COLO668 (cell line): ENCODE measurements at regions not wholly inside any gene's neighbourhood (a gene's known extent, or its start where the extent isn't known, plus 50 kb on each side); places are given as distances from the start of the nearest gene placed in this dataset.

Experiments used
- DNase-seq: peaks from one replicate; lab custom pipeline; 2025; ENCODE audit not compliant: unreplicated experiment; lab: John Stamatoyannopoulos, UW

DNA sequence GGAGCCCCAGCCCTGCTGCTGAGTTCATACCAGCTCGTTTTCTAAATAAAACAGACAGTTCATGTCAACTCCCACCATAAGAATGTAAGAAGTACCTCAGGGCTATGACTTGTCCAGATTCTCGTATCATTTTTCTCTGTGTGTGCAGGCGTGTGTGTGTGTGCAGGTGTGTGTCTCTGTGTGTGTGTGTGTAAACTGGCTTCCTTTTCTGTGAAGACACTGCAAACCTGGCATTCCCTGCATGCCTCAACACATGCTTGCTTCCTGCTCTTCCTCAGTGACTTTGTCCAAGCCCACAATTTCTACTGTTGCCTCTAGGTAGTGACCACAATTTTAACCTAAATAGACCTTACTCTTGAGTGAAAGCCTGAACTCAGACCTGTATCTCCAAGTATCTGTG is 879.0 kb downstream of the SLC4A3 start:
- no peak for DNase-seq

DNA sequence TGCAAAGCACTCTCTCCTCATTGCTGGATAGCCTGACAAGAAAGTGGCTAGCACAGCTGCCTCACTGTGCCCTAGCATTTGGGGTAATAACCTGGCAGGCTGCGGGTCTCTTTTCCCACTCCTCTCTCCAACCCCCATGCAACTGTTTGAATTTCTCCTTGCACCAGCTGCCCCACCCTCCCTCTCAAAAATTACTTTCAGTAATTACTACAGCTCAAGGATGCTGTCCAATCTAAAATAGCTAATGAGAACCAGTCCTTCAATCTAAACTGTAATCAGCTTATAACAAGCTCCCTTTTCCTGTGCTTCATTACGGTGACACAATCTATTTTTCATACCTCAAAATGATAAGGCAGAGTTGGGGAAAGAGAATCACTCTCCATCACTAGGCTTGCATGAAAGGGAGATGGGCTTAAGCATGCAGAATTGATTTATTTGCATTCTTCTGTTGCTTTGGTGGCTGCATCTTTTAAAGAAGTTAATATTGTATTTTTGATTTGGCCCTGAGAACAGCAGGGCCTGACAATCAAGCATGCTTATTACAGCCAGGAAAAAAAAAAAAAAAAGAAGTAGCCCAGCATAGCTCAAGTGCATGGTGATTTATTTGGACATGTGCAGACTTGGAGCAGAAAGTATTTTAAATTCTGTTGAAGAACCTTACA is 881.8 kb downstream of the SLC4A3 start:
- DNase-seq: no peak

DNA sequence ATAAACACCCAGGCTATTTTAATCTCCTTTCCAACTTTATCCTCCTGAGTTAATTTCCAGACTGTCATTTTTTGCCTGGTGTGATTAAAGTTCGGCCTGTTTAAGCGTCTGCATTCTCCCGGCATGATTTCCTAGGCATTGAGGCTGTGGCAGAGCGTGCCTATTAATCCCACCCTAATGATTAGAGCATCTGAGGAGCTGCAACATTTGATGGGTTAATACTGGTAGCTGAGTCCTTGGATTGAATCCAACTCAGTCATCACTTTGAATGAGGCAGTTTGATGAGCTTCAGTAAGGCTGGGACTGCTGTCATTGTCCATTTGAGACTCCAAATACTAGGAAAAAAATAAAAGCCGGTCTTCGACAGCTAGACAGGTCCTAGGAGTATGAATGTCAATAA is 882.5 kb downstream of the SLC4A3 start:
- no peak for DNase-seq

DNA sequence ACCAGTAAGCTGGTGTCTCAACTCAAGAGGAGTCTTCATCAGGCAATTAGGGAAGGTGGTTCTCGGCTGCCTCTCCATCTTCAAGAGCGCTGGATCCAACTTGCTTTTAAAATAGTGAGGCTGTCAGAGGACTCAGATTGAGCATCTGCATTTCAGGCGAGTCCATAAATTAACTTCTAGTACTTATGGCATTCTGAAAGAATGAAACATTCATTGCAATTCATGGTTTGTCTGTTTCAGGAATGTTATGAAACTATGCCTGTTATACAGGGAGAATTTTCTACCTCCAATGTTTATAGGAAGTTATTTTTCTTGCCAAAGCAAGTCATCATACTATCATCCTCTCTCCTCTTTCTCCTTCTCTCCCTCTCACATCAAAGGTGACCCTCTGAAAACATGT is 883.2 kb downstream of the SLC4A3 start:
- no peak for DNase-seq

DNA sequence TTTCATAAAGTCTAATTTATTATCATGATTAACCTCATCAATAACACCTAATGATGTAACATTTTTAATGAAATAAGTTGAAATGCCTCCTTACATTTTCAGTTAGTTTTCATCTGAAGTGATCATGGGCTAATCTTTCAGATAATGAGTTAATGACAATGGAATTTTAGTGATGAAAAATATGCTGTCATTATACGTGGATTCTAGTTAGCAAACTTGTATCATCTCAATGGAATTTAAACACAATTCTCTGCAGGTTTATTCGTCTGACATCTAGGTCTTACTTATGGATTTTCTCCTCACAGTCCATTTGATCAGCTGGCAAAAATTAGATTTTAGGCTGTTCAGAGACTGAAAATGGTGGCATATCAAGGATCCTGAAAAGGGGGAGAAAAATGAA is 885.0 kb downstream of the SLC4A3 start:
- DNase-seq: no peak

DNA sequence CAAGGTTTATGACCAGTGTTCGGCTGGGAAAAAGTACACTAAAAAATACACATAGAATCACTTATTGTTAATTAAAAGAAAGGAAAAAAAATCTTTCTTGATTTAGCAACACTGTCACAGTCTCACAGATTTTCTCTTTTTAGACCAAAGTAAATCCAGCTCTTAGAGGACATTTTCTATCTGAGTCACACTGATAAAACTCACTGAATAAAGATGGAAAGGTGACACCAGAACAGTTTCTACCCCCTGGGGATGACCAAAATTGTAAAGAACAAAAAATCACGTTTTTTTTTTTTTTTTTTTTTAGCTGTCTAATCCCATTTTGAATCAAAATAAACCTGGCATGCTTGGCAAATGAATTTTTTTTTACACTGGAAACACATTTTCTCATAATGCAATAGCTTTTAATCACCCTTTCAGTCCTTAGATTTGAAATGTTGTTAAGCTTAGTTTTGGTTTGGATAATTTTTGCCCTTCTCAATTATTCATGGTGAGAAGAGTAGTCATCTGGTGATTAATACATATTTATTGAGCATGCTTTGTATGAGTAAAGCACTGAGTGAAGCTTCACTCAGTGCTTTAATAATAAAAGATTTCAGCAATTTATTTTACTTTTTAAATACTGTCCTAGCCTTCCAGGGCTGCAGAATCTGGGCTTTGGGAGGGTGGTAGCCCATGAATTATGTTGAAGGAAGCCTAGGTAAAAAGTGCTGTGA is 886.3 kb downstream of the SLC4A3 start:
- no peak for DNase-seq

DNA sequence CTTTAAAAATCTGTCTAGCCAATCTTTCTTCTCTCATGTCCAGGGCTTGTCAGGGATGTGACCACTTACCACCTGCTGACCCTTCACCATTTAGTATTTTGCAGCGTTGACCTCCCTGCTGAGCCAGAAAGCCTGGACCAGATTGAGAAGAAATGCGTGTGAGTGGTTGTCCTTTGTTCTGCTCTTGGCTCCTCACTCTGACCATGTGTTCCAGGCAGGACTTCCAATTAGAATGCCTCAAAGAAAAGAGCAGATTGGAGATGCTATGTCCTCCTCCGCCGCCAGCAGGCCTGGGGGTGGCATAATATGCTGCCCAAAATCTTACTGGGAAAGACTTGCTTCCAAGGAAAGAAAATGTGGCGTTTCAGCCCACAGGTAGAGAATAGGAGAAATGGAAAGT is 894.1 kb downstream of the SLC4A3 start:
- DNase-seq: no peak

DNA sequence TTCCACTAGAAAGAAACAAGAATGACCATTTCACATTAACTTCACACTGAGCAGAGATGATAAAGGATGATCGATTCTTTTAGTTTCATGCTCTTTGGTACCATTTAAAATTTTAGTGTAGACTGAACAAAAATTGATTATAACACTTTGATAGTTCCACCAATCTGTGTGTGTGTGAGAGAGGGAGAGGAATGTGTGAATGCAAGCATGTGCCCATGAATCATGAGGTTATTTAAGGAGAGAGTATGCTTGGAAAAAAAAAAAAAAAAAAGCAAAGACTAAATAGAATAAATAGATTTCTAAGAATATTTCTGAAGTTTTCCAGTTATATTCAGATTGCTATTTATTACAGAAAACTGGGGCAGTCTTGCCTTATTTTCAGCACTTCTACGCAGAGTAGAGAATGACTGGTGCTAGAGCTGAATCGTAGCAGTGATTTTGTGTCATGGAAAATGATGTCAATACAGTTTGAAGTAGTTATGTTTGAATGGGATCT is 900.8 kb downstream of the SLC4A3 start:
- no peak for DNase-seq

DNA sequence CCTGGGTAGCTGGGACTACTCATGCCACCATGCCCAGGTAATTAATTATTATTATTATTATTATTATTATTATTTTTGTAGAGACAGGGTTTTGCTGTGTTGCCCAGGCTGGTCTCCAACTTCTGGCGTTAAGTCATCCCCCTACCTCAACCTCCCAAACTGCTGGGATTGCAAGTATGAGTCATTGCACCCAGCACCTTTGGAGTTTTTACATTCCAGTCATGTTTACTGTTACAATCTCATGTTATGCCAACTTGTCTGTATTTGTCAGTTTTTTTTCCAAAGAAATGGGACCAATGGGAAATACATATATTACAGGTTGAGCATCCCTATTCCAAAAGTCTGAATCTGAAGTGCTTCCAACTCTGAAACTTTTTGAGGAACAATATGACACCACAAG is 903.8 kb downstream of the SLC4A3 start:
- no peak for DNase-seq

DNA sequence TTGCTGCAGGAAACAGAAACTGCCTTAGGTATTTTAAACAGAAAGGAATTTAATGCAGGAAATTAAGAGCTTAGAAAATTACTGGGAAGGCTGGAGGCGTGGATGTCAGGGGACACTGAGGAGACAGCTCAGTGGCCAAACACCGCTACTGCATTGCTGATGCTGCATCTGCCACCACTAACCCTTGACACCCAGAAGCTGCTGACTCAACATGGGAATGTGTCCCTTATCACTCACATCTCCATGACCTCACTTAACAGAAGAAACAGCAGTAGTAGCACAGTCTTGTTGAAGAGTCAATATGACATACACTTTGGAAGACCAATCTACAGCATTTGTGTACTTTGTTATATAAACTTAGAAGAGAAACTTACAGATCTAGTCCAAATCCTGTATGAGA is 906.1 kb downstream of the SLC4A3 start:
- peak; percentile 8 for DNase-seq

DNA sequence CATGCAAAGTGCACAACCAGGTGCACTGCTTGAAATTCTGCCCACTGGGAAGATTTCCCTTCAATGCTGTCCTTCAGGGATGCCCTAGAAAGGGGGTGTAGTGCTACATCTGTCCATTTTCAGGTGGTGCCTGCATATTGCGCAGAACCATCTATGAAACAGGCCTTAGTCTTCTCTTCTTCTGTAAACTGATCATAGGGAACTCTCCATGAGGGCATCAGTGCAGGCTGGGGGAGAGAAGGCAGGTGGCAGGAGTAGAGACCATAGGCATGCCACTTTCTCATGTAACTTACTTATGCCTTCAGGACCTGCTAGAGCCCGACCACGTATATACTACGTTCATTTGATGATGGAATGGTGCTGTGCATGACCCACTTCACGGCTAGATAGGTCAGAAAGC is 912.1 kb downstream of the SLC4A3 start:
- DNase-seq: no peak

DNA sequence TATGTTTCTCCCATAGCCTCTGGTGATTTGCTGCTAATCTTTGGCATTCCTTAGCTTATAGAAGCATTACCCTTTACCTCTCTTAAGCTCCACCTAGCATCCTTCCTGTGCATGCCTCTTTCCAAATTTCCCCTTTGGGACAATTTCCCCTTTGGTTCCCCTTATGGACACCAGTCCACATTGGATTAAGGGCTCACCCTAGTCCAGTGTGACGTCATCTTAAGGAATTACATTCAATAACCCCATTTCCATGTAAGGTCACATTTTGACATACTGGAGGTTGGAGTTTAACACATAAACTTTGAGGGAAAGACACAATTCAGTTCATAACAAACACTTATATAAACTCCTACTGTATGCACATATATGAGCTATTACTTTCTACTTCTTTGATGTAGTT is 916.6 kb downstream of the SLC4A3 start:
- DNase-seq: no peak

DNA sequence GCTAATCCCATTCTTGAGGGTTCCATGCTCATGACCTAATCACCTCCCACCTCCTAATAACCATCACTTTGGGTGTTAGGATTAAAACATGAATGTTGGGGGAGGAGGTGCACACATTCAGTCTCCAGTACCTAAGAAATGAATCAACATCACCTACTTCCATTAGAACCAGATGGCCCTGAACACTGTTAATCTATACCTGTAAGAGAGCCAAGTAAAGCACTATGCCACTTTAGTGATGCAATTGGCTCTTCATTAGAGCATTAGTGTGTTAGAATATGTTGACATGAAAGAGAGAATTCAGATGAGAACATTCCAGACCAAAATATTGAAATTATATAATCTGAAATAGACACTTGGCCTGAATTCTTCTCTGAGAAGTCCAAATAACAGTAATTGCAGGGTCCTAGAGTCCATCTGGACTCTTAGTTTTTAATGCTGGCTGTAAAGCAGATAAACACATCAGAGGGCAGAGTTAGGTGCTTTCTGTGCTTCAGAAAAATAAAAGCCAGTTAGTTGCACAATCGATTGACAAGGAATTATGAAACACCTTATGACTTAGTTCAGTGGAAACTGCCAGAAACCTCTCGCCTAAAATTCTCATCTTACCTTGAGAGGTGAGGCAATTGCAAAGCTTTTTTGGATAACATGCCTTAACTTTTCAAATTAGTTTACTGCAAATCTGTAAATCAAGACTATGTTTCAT is 923.7 kb downstream of the SLC4A3 start:
- no peak for DNase-seq

DNA sequence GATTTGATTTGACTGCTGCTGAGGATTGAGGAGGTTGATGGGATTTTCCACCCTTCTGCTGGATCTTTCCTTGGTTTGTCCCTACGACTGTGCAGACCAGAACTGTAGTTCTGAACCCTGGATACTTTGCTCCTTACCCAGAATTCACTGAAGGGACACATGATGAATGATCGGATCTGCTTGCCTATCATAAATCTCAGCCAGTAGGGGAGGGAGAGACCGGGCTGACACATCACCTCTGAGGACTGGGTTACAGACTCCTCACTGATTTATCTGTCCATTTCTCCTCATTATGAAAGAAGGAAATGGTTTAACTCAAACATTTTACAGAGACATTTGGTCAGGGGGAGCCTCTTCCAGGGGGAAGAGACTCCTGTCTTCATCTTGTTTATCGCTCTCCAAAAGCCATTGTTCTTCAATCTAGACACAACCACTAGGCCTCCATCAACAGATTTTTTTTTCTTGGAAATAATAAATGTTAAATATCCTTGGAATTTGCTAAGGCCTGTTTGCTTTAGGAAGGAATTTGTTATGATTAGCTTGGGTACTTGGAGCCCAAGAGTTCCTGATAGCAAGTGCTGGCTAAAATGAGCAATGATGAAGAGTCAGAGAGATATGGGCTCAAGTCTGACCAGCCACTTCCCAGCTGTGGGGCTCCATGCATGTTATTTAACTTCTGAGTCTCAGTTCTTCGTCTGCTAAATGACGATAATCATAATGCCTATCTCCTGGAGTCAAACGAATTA is 925.5 kb downstream of the SLC4A3 start:
- DNase-seq: no peak

DNA sequence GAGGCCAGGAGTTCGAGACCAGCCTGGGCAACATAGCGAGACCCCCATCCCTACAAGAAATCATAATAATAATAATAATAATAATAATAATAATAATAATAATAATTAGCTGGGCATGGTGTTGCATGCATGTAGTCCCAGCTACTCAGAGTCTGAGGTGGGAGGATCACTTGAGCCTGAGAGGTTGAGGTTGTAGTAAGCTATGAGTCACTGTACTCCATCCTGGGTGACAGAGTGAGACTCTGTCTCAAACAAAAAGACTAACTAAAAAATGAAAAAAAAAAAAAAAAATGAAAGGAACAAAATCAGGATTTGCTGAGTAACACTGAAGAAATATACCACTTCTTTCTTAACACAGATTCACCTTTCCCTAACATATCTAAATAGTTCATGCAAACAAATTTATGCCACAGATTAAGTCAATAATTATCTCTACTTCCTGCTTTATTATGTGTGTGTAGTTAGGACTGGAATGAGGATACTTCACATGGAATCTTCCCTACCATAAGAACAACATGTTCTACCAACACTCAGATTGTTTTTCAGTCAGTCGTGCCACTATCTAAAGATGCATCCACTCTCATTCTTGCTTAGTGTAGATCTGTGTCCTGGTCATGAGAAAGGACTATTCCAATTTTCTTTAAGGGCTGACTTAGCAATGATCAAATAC is 928.7 kb downstream of the SLC4A3 start:
- no peak for DNase-seq

DNA sequence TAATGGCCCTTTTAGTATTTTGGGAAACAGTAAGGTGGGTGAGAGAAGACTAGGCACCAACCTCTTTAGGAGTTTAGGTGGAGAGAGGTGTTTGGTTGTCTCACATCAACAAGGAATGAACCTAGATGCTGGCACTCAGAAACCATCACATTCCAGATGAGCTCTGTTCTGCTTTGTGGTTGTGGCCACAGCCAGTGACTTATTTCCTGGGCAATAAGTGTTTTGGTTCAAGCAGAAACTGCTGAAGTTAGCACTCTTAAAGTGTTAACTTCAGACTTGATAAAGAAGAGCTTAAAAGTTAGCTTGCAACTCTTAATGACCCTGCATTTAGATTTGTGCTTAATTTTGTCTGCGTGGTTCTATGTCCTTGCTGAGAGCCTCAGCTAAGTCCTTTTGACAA is 929.2 kb downstream of the SLC4A3 start:
- DNase-seq: no peak

DNA sequence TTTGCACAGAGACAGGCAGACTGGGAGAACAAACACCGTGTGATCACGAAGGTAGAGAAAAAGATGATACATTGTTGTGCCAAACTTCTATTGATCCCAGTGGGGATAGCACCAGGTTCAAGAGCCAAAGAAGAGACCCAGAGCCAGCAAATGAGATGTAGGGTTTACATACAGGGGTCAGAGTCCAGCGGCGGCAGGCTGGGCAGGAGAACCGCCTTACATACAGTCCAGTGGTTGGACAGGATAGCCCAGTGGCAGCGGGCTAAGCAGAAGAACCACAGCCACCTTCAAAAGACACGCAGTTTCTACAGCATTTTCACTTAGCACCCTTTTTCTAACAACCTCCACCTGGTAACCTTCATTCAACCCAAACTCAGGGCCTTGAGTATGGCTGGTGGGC is 932.8 kb downstream of the SLC4A3 start:
- DNase-seq: no peak

DNA sequence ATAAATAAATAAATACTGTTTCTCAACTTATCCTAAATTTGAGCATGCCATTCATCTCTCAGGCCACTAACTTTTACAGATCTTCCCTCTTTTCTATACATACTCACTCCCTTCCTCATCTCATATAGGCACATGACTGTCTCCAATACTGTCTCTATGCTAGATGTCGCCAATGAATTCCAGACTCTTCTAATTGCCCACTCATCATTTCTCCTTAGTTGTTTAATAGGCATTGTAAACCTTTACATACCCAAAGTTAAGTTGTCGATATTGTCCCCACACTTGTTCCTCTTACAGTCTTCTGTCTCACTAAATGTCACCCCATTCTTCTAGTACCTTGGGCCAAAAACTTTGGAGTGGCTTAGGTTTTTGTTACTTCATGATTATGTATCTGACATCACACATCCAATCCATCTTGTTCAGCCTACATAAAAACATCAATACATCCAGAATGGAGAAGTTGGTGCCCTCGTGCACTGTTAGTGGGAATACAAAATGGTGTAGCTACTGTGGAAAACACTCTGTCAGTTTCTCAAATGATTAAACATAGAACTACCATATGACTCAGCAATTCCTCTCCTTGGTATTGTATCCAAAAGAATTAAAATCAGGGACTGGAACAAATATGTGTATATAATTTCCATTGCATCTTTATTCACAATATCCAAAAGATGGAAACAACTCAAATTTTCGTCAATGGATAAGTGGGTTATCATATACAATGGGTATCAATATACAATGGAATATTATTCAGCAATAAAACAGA is 935.1 kb downstream of the SLC4A3 start:
- no peak for DNase-seq

DNA sequence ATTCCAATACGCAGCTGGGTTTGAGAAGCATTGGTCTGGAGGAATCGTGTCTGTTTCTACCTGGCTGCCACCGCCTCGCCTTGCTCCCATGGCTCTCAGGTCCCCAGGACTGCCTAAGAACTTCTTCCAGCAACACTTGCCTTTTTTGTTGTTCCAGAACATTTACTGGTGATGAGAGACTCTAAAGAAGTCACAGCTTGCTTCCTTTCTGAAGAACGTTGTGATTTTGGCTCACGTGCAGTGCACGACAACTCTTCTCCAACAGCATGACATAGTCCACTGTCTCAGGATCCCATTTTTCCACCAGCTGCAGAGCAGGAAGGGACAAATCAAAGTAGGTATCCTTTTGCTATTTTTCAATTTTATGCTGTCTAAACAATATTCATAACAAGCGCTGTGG is 940.9 kb downstream of the SLC4A3 start:
- DNase-seq: no peak
